ENCODE measurements at regions not wholly inside any gene's neighbourhood (a gene's known extent, or its start where the extent isn't known, plus 50 kb on each side); places are given as distances from the start of the nearest gene placed in this dataset.
A peak's percentile ranks its signal among the peaks of the same experiment; 100 is the strongest.

- peaks cover 3% of the 10 kb centered on the region for H3K4me1 ChIP-seq
- no peak for TF ChIP-seq CTCF (IDR thresholded peaks at IDR 0.05)
Measured at GRCh38 chr3:56956906-56957305, 103.6 kb upstream of the SPATA12 start.

DNA sequence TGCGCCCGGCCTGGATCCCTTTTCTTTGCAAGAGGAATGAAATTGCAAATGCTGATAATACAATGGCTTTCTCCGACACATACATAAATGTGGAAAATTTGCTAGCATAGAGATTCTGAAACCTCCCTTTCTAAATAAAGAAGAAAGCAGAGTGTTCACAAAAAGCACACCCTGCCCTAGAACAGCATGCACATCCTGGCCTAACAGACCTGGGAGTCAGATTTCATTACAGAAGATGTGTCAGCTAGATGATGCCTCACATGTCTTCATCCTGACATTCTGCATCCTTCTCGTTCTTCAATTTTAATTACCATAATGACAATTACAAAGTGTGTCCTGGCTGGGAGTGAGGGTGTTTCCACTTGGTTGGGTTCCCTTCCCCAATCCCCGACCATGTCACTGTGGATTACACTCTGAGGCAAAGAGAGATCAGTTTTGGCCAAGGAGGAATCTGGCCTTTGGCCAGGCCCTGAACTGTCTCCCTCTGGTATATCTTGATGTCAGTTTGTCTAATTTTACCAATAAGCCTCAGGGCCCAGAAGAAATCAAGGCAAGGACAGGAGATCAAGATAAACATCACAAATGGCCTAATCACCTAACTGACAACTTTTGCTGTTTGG, 104.9 kb upstream of the SPATA12 start:
- no peaks in the 10 kb centered on the region for H3K9me3 ChIP-seq (ENCODE audit: control insufficient read depth, low read length)
- H2AFZ ChIP-seq = no peak overlapping the region
- no peak for TF ChIP-seq CTCF (IDR thresholded peaks at IDR 0.05)
- H3K27ac ChIP-seq = peak overlapping the region; percentile 52
- no peaks in the 10 kb centered on the region for H3K27me3 ChIP-seq (ENCODE audit: control insufficient read depth, insufficient read depth, low read length)
- peak overlapping the region; percentile 15 for H3K4me2 ChIP-seq (ENCODE audit: low read length)
- no peaks in the 10 kb centered on the region for H3K36me3 ChIP-seq (ENCODE audit: control insufficient read depth, insufficient read depth, low read length)
- peaks cover 5% of the 10 kb centered on the region for H3K79me2 ChIP-seq
- H3K4me3 ChIP-seq (ENCODE audit: low read depth, low read length) = no peak overlapping the region
- H3K9ac ChIP-seq = no peak overlapping the region
- peaks cover 3% of the 10 kb centered on the region for H3K4me1 ChIP-seq

More at GRCh38 chr3:56956906-56957305, 103.6 kb upstream of the SPATA12 start:
- Histone ChIP-seq H3K27me3 (ENCODE audit: control insufficient read depth, insufficient read depth, low read length) (no peaks in the 10 kb centered on the region), H2AFZ (no peak overlapping the region), H3K79me2 (peaks cover 4% of the 10 kb centered on the region), H3K9me3 (ENCODE audit: control insufficient read depth, low read length) (no peaks in the 10 kb centered on the region), H3K27ac (no peak overlapping the region), H3K4me2 (ENCODE audit: low read length) (no peak overlapping the region), H3K9ac (no peak overlapping the region), H3K36me3 (ENCODE audit: control insufficient read depth, insufficient read depth, low read length) (no peaks in the 10 kb centered on the region), H3K4me3 (ENCODE audit: low read depth, low read length) (no peak overlapping the region)

GRCh38 chr3:56954125-56954524, 106.3 kb upstream of the SPATA12 start:
- no peak overlapping the region for H3K9ac ChIP-seq
- H3K36me3 ChIP-seq (ENCODE audit: control insufficient read depth, insufficient read depth, low read length) = no peaks in the 10 kb centered on the region
- H3K4me2 ChIP-seq (ENCODE audit: low read length) = no peak overlapping the region
- no peak overlapping the region for H2AFZ ChIP-seq
- no peak overlapping the region for H3K4me3 ChIP-seq (ENCODE audit: low read depth, low read length)
- peaks cover 6% of the 10 kb centered on the region for H3K79me2 ChIP-seq
- no peaks in the 10 kb centered on the region for H3K9me3 ChIP-seq (ENCODE audit: control insufficient read depth, low read length)
- TF ChIP-seq CTCF (IDR thresholded peaks at IDR 0.05) = no peak
- H3K4me1 ChIP-seq = peaks cover 3% of the 10 kb centered on the region
- H3K27ac ChIP-seq = no peak overlapping the region
- H3K27me3 ChIP-seq (ENCODE audit: control insufficient read depth, insufficient read depth, low read length) = no peaks in the 10 kb centered on the region

- no peak for TF ChIP-seq CTCF (IDR thresholded peaks at IDR 0.05)
- Histone ChIP-seq H3K36me3 (ENCODE audit: control insufficient read depth, insufficient read depth, low read length) (no peaks in the 10 kb centered on the region), H3K9me3 (ENCODE audit: control insufficient read depth, low read length) (no peaks in the 10 kb centered on the region), H3K79me2 (peaks cover 6% of the 10 kb centered on the region), H2AFZ (no peak overlapping the region), H3K4me2 (ENCODE audit: low read length) (no peak overlapping the region), H3K27me3 (ENCODE audit: control insufficient read depth, insufficient read depth, low read length) (no peaks in the 10 kb centered on the region), H3K9ac (no peak overlapping the region), H3K27ac (no peak overlapping the region), H3K4me1 (peaks cover 3% of the 10 kb centered on the region), H3K4me3 (ENCODE audit: low read depth, low read length) (no peak overlapping the region)
Measured at GRCh38 chr3:56952846-56953245, 107.6 kb upstream of the SPATA12 start.

- no peak overlapping the region for H3K27ac ChIP-seq
- H3K4me1 ChIP-seq = peaks cover 3% of the 10 kb centered on the region
- TF ChIP-seq CTCF (IDR thresholded peaks at IDR 0.05) = no peak
- no peak overlapping the region for H3K4me2 ChIP-seq (ENCODE audit: low read length)
- no peak overlapping the region for H3K9ac ChIP-seq
- no peaks in the 10 kb centered on the region for H3K27me3 ChIP-seq (ENCODE audit: control insufficient read depth, insufficient read depth, low read length)
- no peak overlapping the region for H2AFZ ChIP-seq
- no peak overlapping the region for H3K4me3 ChIP-seq (ENCODE audit: low read depth, low read length)
- peaks cover 6% of the 10 kb centered on the region for H3K79me2 ChIP-seq
- no peaks in the 10 kb centered on the region for H3K36me3 ChIP-seq (ENCODE audit: control insufficient read depth, insufficient read depth, low read length)
- no peaks in the 10 kb centered on the region for H3K9me3 ChIP-seq (ENCODE audit: control insufficient read depth, low read length)
Measured at GRCh38 chr3:56952061-56952460, 108.4 kb upstream of the SPATA12 start.

All from parathyroid adenoma (tissue), 2 donors.